Embryonic facial prominence (tissue), 1 donor: ENCODE measurements at regions not wholly inside any gene's neighbourhood (a gene's known extent, or its start where the extent isn't known, plus 50 kb on each side); places are given as distances from the start of the nearest gene placed in this dataset.

Source experiments
- DNase-seq: peaks from one replicate; pipeline ENCODE4 v3.0.0-alpha.2; 2016; ENCODE audit errors: extremely low spot score

DNA sequence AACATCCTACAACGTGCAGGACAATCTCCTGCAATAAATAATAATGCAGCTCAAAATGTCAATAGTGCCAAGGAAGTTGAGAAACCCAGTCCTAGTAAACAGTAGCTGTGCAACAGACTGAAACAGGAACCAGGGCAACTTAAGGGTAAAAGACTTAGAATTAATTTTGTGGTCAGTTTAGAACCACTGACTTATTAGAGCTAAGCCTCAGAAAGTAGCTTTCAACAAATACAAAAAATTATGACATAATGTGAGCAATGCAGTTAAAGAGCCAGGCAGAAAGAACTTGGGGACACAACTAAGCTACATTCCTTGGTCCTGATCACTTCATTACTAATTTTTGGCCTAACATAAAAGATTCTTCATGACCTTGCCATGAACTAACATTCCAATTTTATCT is 195.4 kb downstream of the MACC1 start:
- DNase-seq = no peak

GRCh38 chr7:20021066-20021465 is 196.1 kb downstream of the MACC1 start:
- no peak for DNase-seq

DNA sequence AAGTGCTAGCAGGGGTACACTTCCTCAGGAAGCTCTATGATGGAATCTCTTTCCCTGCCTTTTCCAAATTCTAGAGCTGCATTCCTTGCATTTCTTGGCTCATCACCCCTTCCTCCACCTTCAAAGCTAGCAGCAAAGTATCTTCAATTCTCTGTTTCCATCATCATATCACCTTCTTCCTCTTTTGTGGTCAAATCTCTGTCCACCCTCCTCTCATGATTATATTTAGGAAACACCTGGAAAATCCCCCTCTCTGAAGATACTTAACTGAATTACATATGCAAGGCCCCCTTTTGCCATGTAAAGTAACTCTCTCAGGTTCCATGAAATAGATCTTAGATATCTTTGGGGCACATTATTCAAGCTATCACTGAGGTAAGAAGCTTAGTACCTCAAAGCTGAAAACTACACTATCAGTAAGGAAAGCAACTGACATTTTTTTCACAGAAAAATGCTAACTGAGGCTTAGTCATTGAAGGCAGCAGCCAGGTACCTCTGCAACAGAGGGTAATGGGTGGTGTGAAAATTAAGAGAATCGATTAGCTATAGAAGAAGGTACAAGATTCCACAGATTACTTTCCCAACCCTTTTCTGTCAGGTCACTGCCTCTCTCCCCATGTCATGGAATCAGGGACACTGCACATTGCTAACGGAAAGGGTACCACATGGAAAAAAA is 197.3 kb downstream of the MACC1 start:
- no peak for DNase-seq

- no peak for DNase-seq
Observed at GRCh38 chr7:20016669-20017068, 200.5 kb downstream of the MACC1 start.

DNA sequence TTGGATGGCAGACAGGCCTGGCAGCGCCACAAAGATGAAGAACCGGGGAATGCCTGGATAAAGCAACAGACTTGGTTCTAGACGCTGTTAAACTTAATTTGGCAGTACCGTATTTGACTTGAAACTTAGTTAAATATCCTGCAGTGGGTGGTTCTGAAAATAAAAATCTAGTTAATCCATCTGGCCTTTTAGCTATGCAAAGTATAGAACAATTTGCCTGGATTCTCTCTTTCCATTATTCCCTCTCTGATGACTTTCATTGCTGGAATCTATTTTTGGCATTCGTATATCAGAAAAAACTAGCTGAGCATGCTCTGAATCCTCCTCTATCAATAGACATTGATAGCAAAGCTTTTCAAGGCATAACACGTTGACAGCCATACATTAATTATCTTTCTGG is 203.6 kb downstream of the MACC1 start:
- DNase-seq = no peak

- DNase-seq = no peak
Observed at GRCh38 chr7:20012100-20012499, 205.1 kb downstream of the MACC1 start.

- DNase-seq = no peak
Observed at GRCh38 chr7:20010877-20011276, 206.3 kb downstream of the MACC1 start.

GRCh38 chr7:20007510-20007909 is 209.7 kb downstream of the MACC1 start:
- no peak for DNase-seq

DNA sequence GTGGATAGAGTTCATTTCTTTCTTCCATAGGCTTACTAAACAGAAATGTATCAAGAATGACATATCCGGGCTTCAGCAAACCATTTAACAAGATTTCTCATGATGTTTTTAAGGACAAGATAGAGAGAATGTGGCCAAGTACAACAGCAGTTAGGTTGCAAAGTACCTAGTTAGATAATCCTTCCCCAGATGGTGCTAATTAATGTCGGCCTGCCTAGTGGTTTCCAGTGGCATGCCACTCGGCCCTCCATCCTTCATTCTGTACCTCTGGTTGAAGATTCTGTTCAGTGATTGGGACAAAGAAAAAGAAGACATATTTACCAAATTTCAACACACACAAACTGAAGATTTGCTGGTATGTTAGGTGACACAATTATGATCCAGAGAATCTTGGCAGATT is 212.1 kb downstream of the MACC1 start:
- no peak for DNase-seq

DNA sequence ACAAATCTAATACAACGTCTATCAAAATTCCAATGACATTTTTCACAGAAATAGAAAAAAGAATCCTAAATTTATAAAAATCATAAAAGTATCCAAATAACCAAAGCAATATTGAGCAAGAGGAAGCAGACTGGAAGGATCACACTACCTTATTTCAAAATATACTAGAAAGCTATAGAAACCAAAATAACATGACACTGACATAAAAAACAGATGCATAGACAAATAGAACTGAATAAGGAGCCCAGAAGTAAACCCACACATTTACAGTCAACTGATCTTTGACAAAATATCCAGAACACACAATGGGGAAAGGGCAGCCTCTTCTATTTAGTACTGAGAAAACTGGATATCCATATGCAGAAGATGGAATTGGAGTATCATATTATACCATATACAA is 217.5 kb downstream of the MACC1 start:
- no peak for DNase-seq

DNA sequence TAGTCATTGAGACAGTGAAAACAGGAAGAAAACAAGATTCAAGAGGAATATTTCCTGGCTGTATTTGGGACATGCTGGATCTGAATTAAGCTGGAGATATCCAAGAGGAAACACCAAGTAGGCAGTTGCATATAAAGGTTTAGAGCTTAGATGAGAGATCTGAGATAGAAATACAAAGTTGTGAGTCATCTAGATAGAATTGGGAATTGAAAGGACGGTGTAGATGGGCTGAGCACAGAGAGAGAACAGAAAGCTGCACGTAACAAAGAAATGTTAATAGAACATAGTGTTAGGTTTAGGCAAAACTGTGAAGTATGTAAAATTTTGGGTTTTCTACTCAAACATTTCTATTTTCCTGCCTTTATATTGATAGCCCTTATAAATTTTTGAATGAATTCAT is 218.5 kb upstream of the TMEM196 start:
- DNase-seq = no peak

DNA sequence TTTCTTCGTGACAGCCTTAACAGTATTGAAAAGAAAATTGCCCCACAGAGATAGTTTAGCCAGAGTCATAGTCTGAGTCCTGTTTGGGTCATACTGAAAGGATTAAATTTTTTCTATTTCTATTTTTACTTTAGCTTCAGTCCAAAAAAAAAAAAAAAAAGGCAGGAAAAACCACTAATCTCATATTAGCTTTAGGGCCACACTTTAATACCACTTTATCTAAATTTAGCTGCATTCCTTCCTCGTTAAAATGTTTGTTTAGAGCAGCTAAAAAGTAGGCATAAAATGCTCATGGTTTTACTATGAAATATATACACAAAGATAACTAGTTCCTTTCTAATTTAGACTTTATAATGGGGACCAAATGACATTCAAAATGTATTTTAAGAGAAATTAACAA is 216.5 kb upstream of the TMEM196 start:
- DNase-seq = no peak

DNA sequence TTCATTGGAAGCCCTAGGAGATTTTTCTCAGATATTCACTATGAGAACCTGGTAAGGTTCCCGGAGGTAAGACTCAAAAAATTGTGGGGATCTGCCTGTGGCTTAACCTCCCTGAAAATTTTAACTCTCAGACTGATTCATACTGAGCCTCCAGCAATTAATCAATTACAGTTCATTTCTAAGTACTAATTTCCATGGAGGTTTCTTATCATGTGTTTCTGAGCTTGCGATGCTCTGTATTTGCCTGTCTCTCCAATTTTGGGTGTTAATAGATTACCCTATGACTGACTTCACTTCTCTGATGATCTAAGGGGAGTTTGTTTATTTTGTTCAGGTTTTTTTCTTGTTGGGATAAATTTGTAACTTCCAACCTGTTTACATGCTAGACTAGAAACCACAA is 215.4 kb upstream of the TMEM196 start:
- no peak for DNase-seq

DNA sequence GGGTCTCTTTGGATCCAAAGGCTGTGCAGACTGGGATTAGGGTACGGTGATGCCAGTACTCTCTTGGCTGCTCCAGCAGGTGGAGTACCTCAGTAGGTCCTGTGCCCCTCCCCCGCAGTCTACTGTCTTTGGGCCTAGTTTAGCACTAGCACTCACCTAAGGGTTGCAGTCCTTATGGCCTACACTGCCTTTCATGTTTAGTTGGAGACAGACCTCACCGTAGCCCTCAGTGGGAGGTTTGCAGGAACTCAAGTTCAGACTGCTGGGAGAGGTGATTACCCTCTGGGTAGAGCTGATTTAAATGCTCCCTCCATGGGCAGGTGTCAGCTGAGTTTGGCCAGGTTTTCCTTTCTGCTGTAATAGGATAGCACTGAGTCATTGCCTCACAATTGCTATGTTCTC is 210.8 kb upstream of the TMEM196 start:
- no peak for DNase-seq

DNA sequence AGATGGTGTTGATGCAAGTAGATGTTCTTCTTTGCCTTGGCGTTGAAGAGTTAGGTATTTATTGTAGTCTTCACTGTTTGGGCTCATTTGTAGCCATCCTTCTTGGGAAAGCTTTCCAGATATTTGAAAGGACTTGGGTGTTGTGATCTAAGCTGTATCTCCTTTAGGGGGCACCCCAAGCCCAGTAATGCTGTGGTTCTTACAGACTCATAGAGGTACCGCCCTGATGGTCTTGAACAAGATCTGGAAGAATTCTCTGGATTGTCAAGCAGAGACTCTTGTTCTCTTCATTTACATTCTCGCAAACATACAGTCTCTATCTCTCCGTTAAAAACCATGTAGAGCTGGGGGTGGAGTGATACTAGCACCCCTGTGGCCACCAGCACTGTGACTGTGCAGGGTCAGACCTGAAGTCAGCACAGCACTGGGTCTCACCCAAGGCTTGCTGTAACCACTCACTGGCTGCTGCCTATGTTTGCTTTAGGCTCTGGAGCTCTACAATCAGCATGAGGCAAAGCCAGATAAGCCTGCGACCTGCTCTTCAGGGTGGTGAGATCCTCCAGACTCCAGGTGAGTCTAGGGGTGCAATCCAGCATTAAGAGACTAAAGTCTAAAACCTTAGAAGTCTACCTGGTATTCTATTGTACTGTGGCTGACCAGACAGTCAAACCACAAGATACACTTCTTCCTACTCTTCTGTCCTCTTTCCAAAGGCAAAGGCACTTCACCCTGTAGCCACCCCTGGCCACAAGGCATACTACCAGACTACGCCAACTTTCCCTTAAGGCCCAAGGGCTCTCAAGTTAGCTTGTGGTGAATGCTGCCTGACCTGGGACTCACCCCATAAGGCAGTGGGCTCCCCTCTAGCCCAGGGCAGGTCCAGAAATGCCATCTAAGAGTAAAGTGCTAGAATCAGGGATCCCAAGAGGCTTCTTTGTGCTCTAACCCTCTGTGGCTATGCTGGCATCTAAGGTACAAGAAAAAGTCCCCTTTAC is 209.7 kb upstream of the TMEM196 start:
- DNase-seq = no peak

DNA sequence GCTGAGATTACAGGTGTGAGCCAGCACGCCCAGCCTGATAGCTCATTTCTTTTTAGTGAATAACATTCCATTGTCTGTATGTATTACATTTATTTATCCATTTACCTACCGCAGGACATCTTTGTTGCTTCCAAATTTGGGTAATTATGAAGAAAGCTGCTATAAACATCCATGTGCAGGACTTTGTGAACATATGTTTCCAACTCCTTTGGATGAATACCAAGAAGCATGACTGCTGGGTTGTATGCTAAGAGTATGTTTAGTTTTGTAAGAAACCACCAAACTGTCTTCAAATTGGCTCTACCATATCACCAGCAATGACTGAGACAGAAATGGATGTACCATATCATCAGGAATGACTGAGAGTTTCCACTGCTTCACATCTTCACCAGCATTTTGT is 200.2 kb upstream of the TMEM196 start:
- DNase-seq = no peak

DNA sequence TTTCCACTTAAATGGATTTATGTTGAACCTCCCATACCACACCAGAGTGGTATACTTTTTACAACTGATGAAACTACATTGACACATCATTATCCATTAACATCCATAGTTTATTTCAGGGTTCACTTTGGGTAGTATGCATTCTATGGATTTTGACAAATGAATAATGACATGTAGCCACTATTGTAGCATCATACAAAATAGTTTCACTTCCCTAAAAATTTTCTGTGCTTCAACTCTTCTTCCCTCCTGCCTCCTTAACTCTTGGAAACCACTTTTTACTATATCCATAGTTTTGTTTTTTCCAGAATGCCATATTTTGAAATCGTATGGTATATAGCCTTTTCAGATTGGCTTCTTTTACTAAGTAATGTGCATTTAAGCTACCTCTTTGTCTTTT is 199.5 kb upstream of the TMEM196 start:
- no peak for DNase-seq

GRCh38 chr7:19971956-19972355 is 198.5 kb upstream of the TMEM196 start:
- DNase-seq = no peak

GRCh38 chr7:19970514-19970913 is 197.1 kb upstream of the TMEM196 start:
- DNase-seq = no peak

GRCh38 chr7:19969859-19970493 is 196.6 kb upstream of the TMEM196 start:
- no peak for DNase-seq

DNA sequence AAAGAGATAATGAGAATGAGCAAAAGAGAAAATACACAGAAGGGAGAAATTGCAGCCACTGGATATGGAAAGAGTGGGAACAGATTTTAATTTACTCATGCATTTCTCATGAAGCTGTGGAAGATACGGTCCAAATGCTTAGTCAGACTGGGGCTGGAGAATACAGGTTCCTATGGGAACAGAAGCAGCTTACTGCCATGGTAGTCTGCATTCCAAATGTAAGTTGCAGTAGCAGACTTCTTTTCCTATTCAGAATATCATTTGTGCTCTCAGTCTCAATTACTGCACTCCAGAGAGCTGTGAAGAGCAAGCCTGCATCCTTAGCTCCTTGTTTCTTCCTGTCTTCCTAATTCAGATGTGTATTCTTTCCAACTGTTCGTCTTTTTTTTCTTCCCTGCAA is 190.8 kb upstream of the TMEM196 start:
- no peak for DNase-seq

- no peak for DNase-seq
Observed at GRCh38 chr7:19963695-19964094, 190.3 kb upstream of the TMEM196 start.
